H1 (cell line): ENCODE measurements at regions not wholly inside any gene's neighbourhood (a gene's known extent, or its start where the extent isn't known, plus 50 kb on each side); places are given as distances from the start of the nearest gene placed in this dataset.

Experiments used
- BRCA1 ChIP-seq: IDR thresholded peaks from 2 replicates; pipeline ENCODE4 v1.6.1; 2012; ENCODE audit warnings: low read depth, low read length, improper control_type of control experiment
- EZH2 ChIP-seq: fragments of 200-600 bp; sonication (generic); IDR thresholded peaks from 2 replicates; pipeline ENCODE4 v1.7.1; 2012; ENCODE audit warnings: low read depth, mild to moderate bottlenecking, moderate library complexity, low read length, inconsistent platforms; ENCODE audit not compliant: severe bottlenecking
- FOSL1 ChIP-seq: IDR thresholded peaks from 2 replicates; pipeline ENCODE4 v1.6.1; 2011; ENCODE audit warnings: mild to moderate bottlenecking, low read depth, low read length, moderate library complexity; ENCODE audit not compliant: insufficient read depth

- no peak for TF ChIP-seq BRCA1
- TF ChIP-seq FOSL1, result no peak
- no peak for TF ChIP-seq EZH2
Observed at GRCh38 chr9:100670719-100671118, 92.8 kb downstream of the CAVIN4 start.
